WTC11 (cell line): ENCODE measurements at regions not wholly inside any gene's neighbourhood (a gene's known extent, or its start where the extent isn't known, plus 50 kb on each side); places are given as distances from the start of the nearest gene placed in this dataset.
"Not testable (repeated sequence)": the region's sequence is repeated elsewhere in the genome, so short reads cannot be mapped to it uniquely, and the experiment has no call there.

Experiments used
- AR ChIP-seq: fragments of 250-450 bp; sonication (Bioruptor Pico); IDR thresholded peaks from 2 replicates; pipeline ENCODE4 v1.9.0; 2021; ENCODE audit warnings: mild to moderate bottlenecking
- ATF3 ChIP-seq: sonication (generic); formaldehyde crosslinking; conservative IDR thresholded peaks from 2 replicates; pipeline ENCODE4 v1.8.1; 2022; ENCODE audit warnings: mild to moderate bottlenecking, missing genetic modification reagents
- CREM ChIP-seq: sonication (generic); formaldehyde crosslinking; IDR thresholded peaks from 2 replicates; pipeline ENCODE4 v1.8.1; 2022; ENCODE audit warnings: mild to moderate bottlenecking, missing genetic modification reagents, moderate library complexity
- ELF4 ChIP-seq: sonication (generic); formaldehyde crosslinking; IDR thresholded peaks from 2 replicates; pipeline ENCODE4 v1.8.1; 2022; ENCODE audit warnings: low read depth, mild to moderate bottlenecking, moderate library complexity, missing genetic modification reagents
- SMAD3 ChIP-seq: sonication (generic); formaldehyde crosslinking; IDR thresholded peaks from 2 replicates; pipeline ENCODE4 v1.8.0; 2022; ENCODE audit warnings: missing genetic modification reagents, mild to moderate bottlenecking, borderline replicate concordance
- SOX15 ChIP-seq: fragments of 250-450 bp; sonication (Bioruptor Pico); IDR thresholded peaks from 2 replicates; pipeline ENCODE4 v1.9.0; 2021; ENCODE audit warnings: mild to moderate bottlenecking
- ZNF232 ChIP-seq: sonication (generic); formaldehyde crosslinking; IDR thresholded peaks from 2 replicates; pipeline ENCODE4 v1.8.0; 2022; ENCODE audit warnings: mild to moderate bottlenecking, missing genetic modification reagents
- TF ChIP-seq, protein P1 (sequence below): fragments of 200-600 bp; IDR thresholded peaks from 2 replicates; pipeline ENCODE4 v1.8.0; 2022; ENCODE audit warnings: antibody characterized with exemption
- TF ChIP-seq, protein P2 (sequence below): sonication (generic); formaldehyde crosslinking; IDR thresholded peaks from 2 replicates; pipeline ENCODE4 v1.8.1; 2022; ENCODE audit warnings: mild to moderate bottlenecking, missing genetic modification reagents, moderate library complexity, borderline replicate concordance

DNA sequence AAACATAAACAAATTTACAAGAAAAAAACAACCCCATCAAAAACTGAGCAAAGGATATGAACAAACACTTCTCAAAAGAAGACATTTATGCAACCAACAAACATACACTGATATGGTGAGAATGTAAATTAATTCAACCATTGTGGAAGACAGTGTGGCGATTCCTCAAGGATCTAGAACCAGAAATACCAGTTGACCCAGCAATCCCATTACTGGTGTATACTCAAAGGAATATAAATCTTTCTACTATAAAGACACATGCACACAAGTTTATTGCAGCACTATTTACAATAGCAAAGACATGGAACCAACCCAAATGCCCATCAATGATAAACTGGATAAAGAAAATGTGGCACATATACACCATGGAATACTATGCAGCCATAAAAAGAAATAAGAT lies 92.3 kb upstream of the GUCY1A1 start:
- not testable (repeated sequence) for TF ChIP-seq ELF4 (CRISPR knock-in tag); SOX15; CREM (CRISPR knock-in tag); ZNF232; AR (CRISPR knock-in tag); SMAD3; ATF3 (CRISPR knock-in tag)
- TF ChIP-seq, protein P1, sequence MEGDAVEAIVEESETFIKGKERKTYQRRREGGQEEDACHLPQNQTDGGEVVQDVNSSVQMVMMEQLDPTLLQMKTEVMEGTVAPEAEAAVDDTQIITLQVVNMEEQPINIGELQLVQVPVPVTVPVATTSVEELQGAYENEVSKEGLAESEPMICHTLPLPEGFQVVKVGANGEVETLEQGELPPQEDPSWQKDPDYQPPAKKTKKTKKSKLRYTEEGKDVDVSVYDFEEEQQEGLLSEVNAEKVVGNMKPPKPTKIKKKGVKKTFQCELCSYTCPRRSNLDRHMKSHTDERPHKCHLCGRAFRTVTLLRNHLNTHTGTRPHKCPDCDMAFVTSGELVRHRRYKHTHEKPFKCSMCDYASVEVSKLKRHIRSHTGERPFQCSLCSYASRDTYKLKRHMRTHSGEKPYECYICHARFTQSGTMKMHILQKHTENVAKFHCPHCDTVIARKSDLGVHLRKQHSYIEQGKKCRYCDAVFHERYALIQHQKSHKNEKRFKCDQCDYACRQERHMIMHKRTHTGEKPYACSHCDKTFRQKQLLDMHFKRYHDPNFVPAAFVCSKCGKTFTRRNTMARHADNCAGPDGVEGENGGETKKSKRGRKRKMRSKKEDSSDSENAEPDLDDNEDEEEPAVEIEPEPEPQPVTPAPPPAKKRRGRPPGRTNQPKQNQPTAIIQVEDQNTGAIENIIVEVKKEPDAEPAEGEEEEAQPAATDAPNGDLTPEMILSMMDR: not testable (repeated sequence)
- TF ChIP-seq, protein P2, sequence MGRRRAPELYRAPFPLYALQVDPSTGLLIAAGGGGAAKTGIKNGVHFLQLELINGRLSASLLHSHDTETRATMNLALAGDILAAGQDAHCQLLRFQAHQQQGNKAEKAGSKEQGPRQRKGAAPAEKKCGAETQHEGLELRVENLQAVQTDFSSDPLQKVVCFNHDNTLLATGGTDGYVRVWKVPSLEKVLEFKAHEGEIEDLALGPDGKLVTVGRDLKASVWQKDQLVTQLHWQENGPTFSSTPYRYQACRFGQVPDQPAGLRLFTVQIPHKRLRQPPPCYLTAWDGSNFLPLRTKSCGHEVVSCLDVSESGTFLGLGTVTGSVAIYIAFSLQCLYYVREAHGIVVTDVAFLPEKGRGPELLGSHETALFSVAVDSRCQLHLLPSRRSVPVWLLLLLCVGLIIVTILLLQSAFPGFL (CRISPR knock-in tag): not testable (repeated sequence)
